Esophagus squamous epithelium (tissue), 4 donors: ENCODE measurements at regions not wholly inside any gene's neighbourhood (a gene's known extent, or its start where the extent isn't known, plus 50 kb on each side); places are given as distances from the start of the nearest gene placed in this dataset.

Experiments
- POLR2A ChIP-seq, 4 donors: fragments of 450-650 bp; IDR thresholded peaks; one replicate each; pipeline ENCODE4 v1.6.1; 2017; ENCODE audit warnings: antibody characterized with exemption in 4 of 4, mild to moderate bottlenecking in 4 of 4, moderate library complexity in 3 of 4
- TF ChIP-seq, protein P1 (sequence below), 6 experiments: fragments of 450-650 bp in 4 of 6; fragments of 200-600 bp in 2 of 6; sonication (generic) in 2 of 6; IDR thresholded peaks; one replicate each; pipeline ENCODE4 v1.5.1; 2016 to 2019; ENCODE audit warnings: antibody characterized with exemption in 6 of 6, mild to moderate bottlenecking in 4 of 6, moderate library complexity in 4 of 6

- no peak for TF ChIP-seq POLR2A (IDR thresholded peaks at IDR 0.05)
- TF ChIP-seq, protein P1, sequence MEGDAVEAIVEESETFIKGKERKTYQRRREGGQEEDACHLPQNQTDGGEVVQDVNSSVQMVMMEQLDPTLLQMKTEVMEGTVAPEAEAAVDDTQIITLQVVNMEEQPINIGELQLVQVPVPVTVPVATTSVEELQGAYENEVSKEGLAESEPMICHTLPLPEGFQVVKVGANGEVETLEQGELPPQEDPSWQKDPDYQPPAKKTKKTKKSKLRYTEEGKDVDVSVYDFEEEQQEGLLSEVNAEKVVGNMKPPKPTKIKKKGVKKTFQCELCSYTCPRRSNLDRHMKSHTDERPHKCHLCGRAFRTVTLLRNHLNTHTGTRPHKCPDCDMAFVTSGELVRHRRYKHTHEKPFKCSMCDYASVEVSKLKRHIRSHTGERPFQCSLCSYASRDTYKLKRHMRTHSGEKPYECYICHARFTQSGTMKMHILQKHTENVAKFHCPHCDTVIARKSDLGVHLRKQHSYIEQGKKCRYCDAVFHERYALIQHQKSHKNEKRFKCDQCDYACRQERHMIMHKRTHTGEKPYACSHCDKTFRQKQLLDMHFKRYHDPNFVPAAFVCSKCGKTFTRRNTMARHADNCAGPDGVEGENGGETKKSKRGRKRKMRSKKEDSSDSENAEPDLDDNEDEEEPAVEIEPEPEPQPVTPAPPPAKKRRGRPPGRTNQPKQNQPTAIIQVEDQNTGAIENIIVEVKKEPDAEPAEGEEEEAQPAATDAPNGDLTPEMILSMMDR (IDR thresholded peaks at IDR 0.05), result no peak
Measured at GRCh38 chr2:126238251-126238650, 417.7 kb upstream of the GYPC start.
